HFF-Myc (cell line): ENCODE measurements at regions not wholly inside any gene's neighbourhood (a gene's known extent, or its start where the extent isn't known, plus 50 kb on each side); places are given as distances from the start of the nearest gene placed in this dataset.

Experiments
- DNase-seq: peaks from one replicate; pipeline ENCODE4 v3.0.0-alpha.2; 2011; ENCODE audit warnings: low read depth; ENCODE audit errors: extremely low read depth
- H3K4me3 ChIP-seq: replicated peaks from 2 replicates; pipeline ENCODE4 v1.5.1; 2011; ENCODE audit warnings: low read depth, mild to moderate bottlenecking, control low read depth, low read length
- TF ChIP-seq, protein P1 (sequence below): IDR thresholded peaks from 2 replicates; pipeline ENCODE4 v1.5.1; 2012; ENCODE audit warnings: mild to moderate bottlenecking, low read depth, low read length, control low read depth; ENCODE audit errors: missing control alignments

GRCh38 chr3:137641879-137642704, 122.0 kb upstream of the SOX14 start:
- DNase-seq, result no peak
- no peak overlapping the region for H3K4me3 ChIP-seq
- TF ChIP-seq, protein P1, sequence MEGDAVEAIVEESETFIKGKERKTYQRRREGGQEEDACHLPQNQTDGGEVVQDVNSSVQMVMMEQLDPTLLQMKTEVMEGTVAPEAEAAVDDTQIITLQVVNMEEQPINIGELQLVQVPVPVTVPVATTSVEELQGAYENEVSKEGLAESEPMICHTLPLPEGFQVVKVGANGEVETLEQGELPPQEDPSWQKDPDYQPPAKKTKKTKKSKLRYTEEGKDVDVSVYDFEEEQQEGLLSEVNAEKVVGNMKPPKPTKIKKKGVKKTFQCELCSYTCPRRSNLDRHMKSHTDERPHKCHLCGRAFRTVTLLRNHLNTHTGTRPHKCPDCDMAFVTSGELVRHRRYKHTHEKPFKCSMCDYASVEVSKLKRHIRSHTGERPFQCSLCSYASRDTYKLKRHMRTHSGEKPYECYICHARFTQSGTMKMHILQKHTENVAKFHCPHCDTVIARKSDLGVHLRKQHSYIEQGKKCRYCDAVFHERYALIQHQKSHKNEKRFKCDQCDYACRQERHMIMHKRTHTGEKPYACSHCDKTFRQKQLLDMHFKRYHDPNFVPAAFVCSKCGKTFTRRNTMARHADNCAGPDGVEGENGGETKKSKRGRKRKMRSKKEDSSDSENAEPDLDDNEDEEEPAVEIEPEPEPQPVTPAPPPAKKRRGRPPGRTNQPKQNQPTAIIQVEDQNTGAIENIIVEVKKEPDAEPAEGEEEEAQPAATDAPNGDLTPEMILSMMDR, result no peak

GRCh38 chr3:137642831-137643230, 121.3 kb upstream of the SOX14 start:
- no peak overlapping the region for H3K4me3 ChIP-seq
- no peak for DNase-seq
- TF ChIP-seq, protein P1, result no peak

- no peak overlapping the region for H3K4me3 ChIP-seq
- no peak for DNase-seq
- TF ChIP-seq, protein P1, result no peak
Observed at GRCh38 chr3:137647179-137647578, 116.9 kb upstream of the SOX14 start.

DNA sequence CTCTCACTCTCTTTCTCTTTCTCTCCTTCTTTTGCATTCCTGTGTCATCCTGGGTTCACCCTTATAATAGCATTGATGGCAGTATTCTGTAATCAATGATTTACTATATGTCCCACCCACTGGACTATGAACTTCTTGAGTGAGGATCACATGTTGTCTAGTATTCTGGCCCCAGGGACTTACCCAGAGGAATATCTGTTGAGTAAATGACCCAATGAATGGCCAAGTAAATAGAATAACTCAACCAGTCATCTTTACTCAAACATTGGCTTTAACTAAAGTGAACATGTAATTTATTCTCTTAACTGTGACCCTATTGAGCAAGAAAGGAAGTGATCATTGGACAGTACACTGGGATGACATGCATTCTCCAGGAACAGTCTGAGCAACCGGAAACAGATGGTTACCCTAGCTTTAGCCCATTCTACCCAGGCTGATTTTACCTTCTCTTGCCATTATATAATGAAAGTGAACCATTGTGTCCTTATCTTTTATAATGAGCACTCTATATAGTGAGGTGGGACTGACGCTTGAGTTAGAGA, 94.5 kb upstream of the SOX14 start:
- no peak overlapping the region for H3K4me3 ChIP-seq
- DNase-seq, result no peak
- TF ChIP-seq, protein P1, result no peak

- H3K4me3 ChIP-seq, result no peak overlapping the region
- DNase-seq, result no peak
- TF ChIP-seq, protein P1, result no peak
Observed at GRCh38 chr3:137687181-137687879, 76.8 kb upstream of the SOX14 start.

- no peak for DNase-seq
- TF ChIP-seq, protein P1, result peak; percentile 18
- H3K4me3 ChIP-seq, result no peak overlapping the region
Observed at GRCh38 chr3:137692803-137693431, 71.2 kb upstream of the SOX14 start.
